Stimulated activated CD8-positive, alpha-beta memory T cell treated with anti-CD3 and anti-CD28 coated beads, Interleukin-12 subunit alpha, Interleukin-12 subunit beta, amount 100 ng/mL, for 24 hours (primary cell): ENCODE measurements at regions not wholly inside any gene's neighbourhood (a gene's known extent, or its start where the extent isn't known, plus 50 kb on each side); places are given as distances from the start of the nearest gene placed in this dataset.

Experiments
- DNase-seq: peaks from one replicate; pipeline ENCODE4 v3.0.0-alpha.2; 2020; ENCODE audit errors: extremely low read depth

- DNase-seq: no peak
Observed at GRCh38 chr2:16137080-16137755, 196.9 kb downstream of the MYCN start.

- DNase-seq: no peak
Observed at GRCh38 chr2:16136461-16137035, 196.2 kb downstream of the MYCN start.

GRCh38 chr2:16135913-16136310 lies 195.6 kb downstream of the MYCN start:
- DNase-seq: no peak

- DNase-seq: no peak
Observed at GRCh38 chr2:16135196-16135912, 195.0 kb downstream of the MYCN start.

GRCh38 chr2:16134436-16135165 lies 194.3 kb downstream of the MYCN start:
- DNase-seq: no peak

GRCh38 chr2:16130906-16131400 lies 190.6 kb downstream of the MYCN start:
- DNase-seq: no peak

GRCh38 chr2:16130541-16130880 lies 190.2 kb downstream of the MYCN start:
- no peak for DNase-seq

GRCh38 chr2:16129716-16130540 lies 189.6 kb downstream of the MYCN start:
- no peak for DNase-seq

- DNase-seq: no peak
Observed at GRCh38 chr2:16128746-16129610, 188.6 kb downstream of the MYCN start.

GRCh38 chr2:16127958-16128357 lies 187.6 kb downstream of the MYCN start:
- DNase-seq: no peak

GRCh38 chr2:16127276-16127940 lies 187.1 kb downstream of the MYCN start:
- DNase-seq: no peak

GRCh38 chr2:16126517-16127275 lies 186.3 kb downstream of the MYCN start:
- no peak for DNase-seq

GRCh38 chr2:16125614-16126516 lies 185.5 kb downstream of the MYCN start:
- no peak for DNase-seq

- DNase-seq: no peak
Observed at GRCh38 chr2:16124881-16125613, 184.7 kb downstream of the MYCN start.

GRCh38 chr2:16123856-16124780 lies 183.8 kb downstream of the MYCN start:
- DNase-seq: no peak

GRCh38 chr2:16123421-16123820 lies 183.1 kb downstream of the MYCN start:
- DNase-seq: no peak
